Liver (tissue), 8 donors: ENCODE measurements at regions not wholly inside any gene's neighbourhood (a gene's known extent, or its start where the extent isn't known, plus 50 kb on each side); places are given as distances from the start of the nearest gene placed in this dataset.

ENCODE experiments used
- DNase-seq: peaks from one replicate; pipeline ENCODE4 v3.0.0-alpha.2; 2017; ENCODE audit warnings: low spot score
- H3K27ac ChIP-seq, 2 donors: one replicate each; pipeline ENCODE4 v1.7.0; 2013; ENCODE audit warnings: inconsistent platforms in 2 of 2, low read length in 2 of 2, control low read depth in 1 of 2, low read depth in 1 of 2, mild to moderate bottlenecking in 1 of 2
- H3K27me3 ChIP-seq, 4 donors: one replicate each; pipeline versions ENCODE4 v1.6.1 to v1.7.0; 2013; ENCODE audit warnings: low read length in 3 of 4, inconsistent platforms in 1 of 4, mild to moderate bottlenecking in 1 of 4, moderate library complexity in 1 of 4; ENCODE audit not compliant: control insufficient read depth in 4 of 4, insufficient read depth in 4 of 4
- H3K36me3 ChIP-seq, 4 donors: one replicate each; pipeline versions ENCODE4 v1.6.1 to v1.7.0; 2013; ENCODE audit warnings: low read length in 3 of 4, mild to moderate bottlenecking in 3 of 4, low read depth in 1 of 4, moderate library complexity in 1 of 4; ENCODE audit not compliant: control insufficient read depth in 4 of 4, insufficient read depth in 3 of 4
- H3K4me1 ChIP-seq, 4 donors: one replicate each; pipeline versions ENCODE4 v1.6.1 to v1.7.0; 2013; ENCODE audit warnings: low read length in 3 of 4, mild to moderate bottlenecking in 3 of 4, moderate library complexity in 1 of 4; ENCODE audit not compliant: control insufficient read depth in 4 of 4, insufficient read depth in 4 of 4
- H3K4me3 ChIP-seq, 3 donors: one replicate each; pipeline versions ENCODE4 v1.6.1 to v1.7.0; 2013; ENCODE audit warnings: low read length in 3 of 3, control low read depth in 1 of 3, low read depth in 1 of 3, mild to moderate bottlenecking in 1 of 3
- H3K9ac ChIP-seq, 2 donors: one replicate each; pipeline ENCODE4 v1.7.0; 2013; ENCODE audit warnings: low read length in 2 of 2, mild to moderate bottlenecking in 2 of 2, moderate library complexity in 2 of 2, control low read depth in 1 of 2, low read depth in 1 of 2
- H3K9me3 ChIP-seq, 4 donors: one replicate each; pipeline versions ENCODE4 v1.6.1 to v1.7.0; 2013; ENCODE audit warnings: low read length in 3 of 4; ENCODE audit not compliant: control insufficient read depth in 4 of 4
- CTCF ChIP-seq: fragments of 150-350 bp; IDR thresholded peaks from 2 replicates; pipeline ENCODE4 v1.5.1; 2017; ENCODE audit warnings: improper control_type of control experiment, low read depth, low read length; ENCODE audit not compliant: missing input control
- EGR1 ChIP-seq, 2 donors: IDR thresholded peaks; 2 replicates each; pipeline ENCODE4 v1.6.1; 2016 to 2018; ENCODE audit warnings: antibody characterized with exemption in 2 of 2, low read depth in 2 of 2
- FOXA1 ChIP-seq: IDR thresholded peaks from 2 replicates; pipeline ENCODE4 v1.6.1; 2016; ENCODE audit warnings: antibody characterized with exemption
- FOXA2 ChIP-seq: IDR thresholded peaks from 2 replicates; pipeline ENCODE4 v1.6.1; 2016; ENCODE audit warnings: antibody characterized with exemption
- GABPA ChIP-seq, 2 donors: IDR thresholded peaks in 1 of 2; conservative IDR thresholded peaks in 1 of 2; 2 replicates each; pipeline ENCODE4 v1.6.1; 2016; ENCODE audit warnings: antibody characterized with exemption in 2 of 2, mild to moderate bottlenecking in 1 of 2, moderate library complexity in 1 of 2
- HNF4A ChIP-seq, 2 donors: conservative IDR thresholded peaks; 2 replicates each; pipeline ENCODE4 v1.6.1; 2016; ENCODE audit warnings: antibody characterized with exemption in 2 of 2, mild to moderate bottlenecking in 2 of 2
- HNF4G ChIP-seq: IDR thresholded peaks from 2 replicates; pipeline ENCODE4 v1.6.1; 2016; ENCODE audit warnings: antibody characterized with exemption
- JUND ChIP-seq, 2 donors: IDR thresholded peaks; 2 replicates each; pipeline ENCODE4 v1.6.1; 2016; ENCODE audit warnings: antibody characterized with exemption in 2 of 2
- NR2F2 ChIP-seq: IDR thresholded peaks from 2 replicates; pipeline ENCODE4 v1.6.1; 2016; ENCODE audit warnings: antibody characterized with exemption
- RAD21 ChIP-seq, 2 donors: IDR thresholded peaks; 2 replicates each; pipeline ENCODE4 v1.6.1; 2016; ENCODE audit warnings: antibody characterized with exemption in 2 of 2, mild to moderate bottlenecking in 2 of 2
- RXRA ChIP-seq, 2 donors: IDR thresholded peaks; 2 replicates each; pipeline ENCODE4 v1.6.1; 2017 to 2018; ENCODE audit warnings: antibody characterized with exemption in 2 of 2, mild to moderate bottlenecking in 1 of 2
- SP1 ChIP-seq: IDR thresholded peaks from 2 replicates; pipeline ENCODE4 v1.6.1; 2018; ENCODE audit warnings: antibody characterized with exemption, mild to moderate bottlenecking
- TAF1 ChIP-seq: conservative IDR thresholded peaks from 2 replicates; pipeline ENCODE4 v1.6.1; 2016; ENCODE audit warnings: antibody characterized with exemption, mild to moderate bottlenecking
- ZBTB33 ChIP-seq: IDR thresholded peaks from 2 replicates; pipeline ENCODE4 v1.6.1; 2016; ENCODE audit warnings: antibody characterized with exemption
- WGBS: extraction: QIAGEN DNeasy Blood & Tissue Kit; methylation state at CpG from one replicate; pipeline ENCODE4 v1.1.7; 2013; 5-methylcytosine and 5-hydroxymethylcytosine counted together
- TF ChIP-seq, protein P1 (sequence below): IDR thresholded peaks from 2 replicates; pipeline ENCODE4 v1.6.1; 2016; ENCODE audit warnings: antibody characterized with exemption
- TF ChIP-seq, protein P2 (sequence below): IDR thresholded peaks from 2 replicates; pipeline ENCODE4 v1.6.1; 2016; ENCODE audit warnings: antibody characterized with exemption, mild to moderate bottlenecking
- donor health status: healthy.
- donor health status: healthy.
- donor health status: healthy.
- donor health status: healthy.
- donor health status: healthy.

DNA sequence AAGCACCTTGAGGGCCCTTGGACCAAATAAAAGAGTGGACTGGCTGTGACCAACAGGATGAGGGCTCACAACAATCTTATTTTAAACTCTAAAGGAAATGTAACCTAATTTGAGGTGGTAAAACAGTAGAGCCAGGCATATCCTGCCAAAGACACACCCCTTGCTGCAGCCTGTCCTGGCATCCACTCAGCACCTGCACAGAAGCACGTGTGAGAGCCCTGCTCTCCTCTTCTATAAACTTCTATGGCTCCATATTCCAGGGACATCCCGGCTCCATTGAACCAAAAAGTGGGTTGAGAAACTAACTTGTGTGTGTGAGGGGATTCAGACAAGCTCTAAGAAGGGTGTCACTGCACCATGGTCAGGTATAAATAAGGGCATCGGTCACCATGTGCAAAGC is 190.9 kb upstream of the CHRNA7 start:
- 75% methylated on average over 3 of the region's 3 CpGs for WGBS
- DNase-seq: no peak
- no peak for TF ChIP-seq ZBTB33
- TF ChIP-seq TAF1: no peak
- TF ChIP-seq FOXA1: no peak
- TF ChIP-seq JUND (IDR thresholded peaks at IDR 0.05): no peak
- no peak for TF ChIP-seq RAD21 (IDR thresholded peaks at IDR 0.05)
- no peak for TF ChIP-seq HNF4A (conservative IDR thresholded peaks at IDR 0.05)
- TF ChIP-seq EGR1 (IDR thresholded peaks at IDR 0.05; ENCODE audit: low read depth in 2 of 2): no peak
- TF ChIP-seq, protein P1, sequence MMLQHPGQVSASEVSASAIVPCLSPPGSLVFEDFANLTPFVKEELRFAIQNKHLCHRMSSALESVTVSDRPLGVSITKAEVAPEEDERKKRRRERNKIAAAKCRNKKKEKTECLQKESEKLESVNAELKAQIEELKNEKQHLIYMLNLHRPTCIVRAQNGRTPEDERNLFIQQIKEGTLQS: no peak
- TF ChIP-seq SP1: no peak
- no peak for TF ChIP-seq HNF4G
- TF ChIP-seq CTCF: no peak
- TF ChIP-seq, protein P2, sequence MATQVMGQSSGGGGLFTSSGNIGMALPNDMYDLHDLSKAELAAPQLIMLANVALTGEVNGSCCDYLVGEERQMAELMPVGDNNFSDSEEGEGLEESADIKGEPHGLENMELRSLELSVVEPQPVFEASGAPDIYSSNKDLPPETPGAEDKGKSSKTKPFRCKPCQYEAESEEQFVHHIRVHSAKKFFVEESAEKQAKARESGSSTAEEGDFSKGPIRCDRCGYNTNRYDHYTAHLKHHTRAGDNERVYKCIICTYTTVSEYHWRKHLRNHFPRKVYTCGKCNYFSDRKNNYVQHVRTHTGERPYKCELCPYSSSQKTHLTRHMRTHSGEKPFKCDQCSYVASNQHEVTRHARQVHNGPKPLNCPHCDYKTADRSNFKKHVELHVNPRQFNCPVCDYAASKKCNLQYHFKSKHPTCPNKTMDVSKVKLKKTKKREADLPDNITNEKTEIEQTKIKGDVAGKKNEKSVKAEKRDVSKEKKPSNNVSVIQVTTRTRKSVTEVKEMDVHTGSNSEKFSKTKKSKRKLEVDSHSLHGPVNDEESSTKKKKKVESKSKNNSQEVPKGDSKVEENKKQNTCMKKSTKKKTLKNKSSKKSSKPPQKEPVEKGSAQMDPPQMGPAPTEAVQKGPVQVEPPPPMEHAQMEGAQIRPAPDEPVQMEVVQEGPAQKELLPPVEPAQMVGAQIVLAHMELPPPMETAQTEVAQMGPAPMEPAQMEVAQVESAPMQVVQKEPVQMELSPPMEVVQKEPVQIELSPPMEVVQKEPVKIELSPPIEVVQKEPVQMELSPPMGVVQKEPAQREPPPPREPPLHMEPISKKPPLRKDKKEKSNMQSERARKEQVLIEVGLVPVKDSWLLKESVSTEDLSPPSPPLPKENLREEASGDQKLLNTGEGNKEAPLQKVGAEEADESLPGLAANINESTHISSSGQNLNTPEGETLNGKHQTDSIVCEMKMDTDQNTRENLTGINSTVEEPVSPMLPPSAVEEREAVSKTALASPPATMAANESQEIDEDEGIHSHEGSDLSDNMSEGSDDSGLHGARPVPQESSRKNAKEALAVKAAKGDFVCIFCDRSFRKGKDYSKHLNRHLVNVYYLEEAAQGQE: no peak
- TF ChIP-seq RXRA (IDR thresholded peaks at IDR 0.05): no peak
- TF ChIP-seq FOXA2: no peak
- TF ChIP-seq NR2F2: no peak

GRCh38 chr15:31840849-31841476 is 189.4 kb upstream of the CHRNA7 start:
- no peaks in the 10 kb centered on the region for H3K27me3 ChIP-seq
- no peaks in the 10 kb centered on the region for H3K9me3 ChIP-seq
- no peak overlapping the region for H3K27ac ChIP-seq
- TF ChIP-seq HNF4G (no peak), RXRA (IDR thresholded peaks at IDR 0.05) (no peak), GABPA (IDR thresholded peaks at IDR 0.05 in 1 of 2, conservative IDR thresholded peaks at IDR 0.05 in 1 of 2) (no peak), NR2F2 (no peak)
- WGBS: 78% methylated on average over 9 of the region's 9 CpGs
- DNase-seq: no peak
- no peaks in the 10 kb centered on the region for H3K4me1 ChIP-seq
- no peaks in the 10 kb centered on the region for H3K36me3 ChIP-seq
- no peak overlapping the region for H3K4me3 ChIP-seq
- H3K9ac ChIP-seq: no peak overlapping the region

More for the DNA sequence above, 190.9 kb upstream of the CHRNA7 start:
- no peak overlapping the region for H3K27ac ChIP-seq
- H3K9me3 ChIP-seq: no peaks in the 10 kb centered on the region
- no peak overlapping the region for H3K4me3 ChIP-seq
- H3K36me3 ChIP-seq: no peaks in the 10 kb centered on the region
- H3K27me3 ChIP-seq: no peaks in the 10 kb centered on the region
- H3K4me1 ChIP-seq: no peaks in the 10 kb centered on the region
- no peak overlapping the region for H3K9ac ChIP-seq
